ENCODE measurements at regions not wholly inside any gene's neighbourhood (a gene's known extent, or its start where the extent isn't known, plus 50 kb on each side); places are given as distances from the start of the nearest gene placed in this dataset.

DNA sequence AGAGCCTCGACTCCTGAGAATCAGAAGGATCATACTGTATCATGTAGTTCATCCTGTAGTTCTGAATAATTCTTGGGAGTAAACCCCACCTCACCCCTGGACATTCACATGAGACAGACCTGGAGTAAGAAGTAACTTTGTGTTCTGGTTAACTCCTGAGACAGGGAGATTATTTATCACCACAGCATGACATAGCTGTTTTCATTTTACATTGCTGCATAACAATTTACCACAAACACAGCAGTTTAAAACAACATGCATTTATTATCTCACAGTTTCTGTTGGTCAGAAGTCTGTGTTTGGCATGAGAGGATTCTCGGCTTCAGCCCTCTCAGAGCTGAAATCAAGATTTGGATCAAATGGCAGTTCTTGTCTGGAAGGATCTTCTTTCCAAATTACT, 855.8 kb upstream of the FANCL start:
- 0% methylated on average over 2 of the region's 2 CpGs for WGBS (ENCODE audit: insufficient coverage, insufficient replicate concordance, low lambda C conversion rate, missing lambda C conversion rate)
- no peak overlapping the region for H3K27ac ChIP-seq (ENCODE audit: control insufficient read depth, insufficient read depth)
- H2AFZ ChIP-seq (ENCODE audit: control insufficient read depth, low read depth, low read length), result no peak overlapping the region
- ChIA-PET RAD21 (ENCODE audit: unreplicated experiment) (interaction anchor here (0.6 kb wide), 1 partner anchor 836 kb away, joined by 3 read pairs; no protein-coding TSS in a partner anchor), POLR2A (no interaction called here), SMC1A (ENCODE audit: uncharacterized antibody, unreplicated experiment) (no interaction called here), CTCF (no interaction called here)
- TF ChIP-seq RB1 (IDR thresholded peaks at IDR 0.05; ENCODE audit: borderline replicate concordance), result no peak
- TF ChIP-seq CHD4 (IDR thresholded peaks at IDR 0.05), result no peak
- TF ChIP-seq, protein P1, sequence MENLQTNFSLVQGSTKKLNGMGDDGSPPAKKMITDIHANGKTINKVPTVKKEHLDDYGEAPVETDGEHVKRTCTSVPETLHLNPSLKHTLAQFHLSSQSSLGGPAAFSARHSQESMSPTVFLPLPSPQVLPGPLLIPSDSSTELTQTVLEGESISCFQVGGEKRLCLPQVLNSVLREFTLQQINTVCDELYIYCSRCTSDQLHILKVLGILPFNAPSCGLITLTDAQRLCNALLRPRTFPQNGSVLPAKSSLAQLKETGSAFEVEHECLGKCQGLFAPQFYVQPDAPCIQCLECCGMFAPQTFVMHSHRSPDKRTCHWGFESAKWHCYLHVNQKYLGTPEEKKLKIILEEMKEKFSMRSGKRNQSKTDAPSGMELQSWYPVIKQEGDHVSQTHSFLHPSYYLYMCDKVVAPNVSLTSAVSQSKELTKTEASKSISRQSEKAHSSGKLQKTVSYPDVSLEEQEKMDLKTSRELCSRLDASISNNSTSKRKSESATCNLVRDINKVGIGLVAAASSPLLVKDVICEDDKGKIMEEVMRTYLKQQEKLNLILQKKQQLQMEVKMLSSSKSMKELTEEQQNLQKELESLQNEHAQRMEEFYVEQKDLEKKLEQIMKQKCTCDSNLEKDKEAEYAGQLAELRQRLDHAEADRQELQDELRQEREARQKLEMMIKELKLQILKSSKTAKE (IDR thresholded peaks at IDR 0.05; ENCODE audit: low read depth, poor library complexity, severe bottlenecking), result no peak
- no peak for TF ChIP-seq ASH2L (IDR thresholded peaks at IDR 0.05; ENCODE audit: borderline replicate concordance, low read depth)
- TF ChIP-seq POLR2AphosphoS5 (IDR thresholded peaks at IDR 0.05; ENCODE audit: low read length), result no peak
- no peak for TF ChIP-seq GABPA (IDR thresholded peaks at IDR 0.05; ENCODE audit: low read depth)
- no peak for TF ChIP-seq CREM (IDR thresholded peaks at IDR 0.05; ENCODE audit: low read depth)
- TF ChIP-seq EED (IDR thresholded peaks at IDR 0.05; ENCODE audit: low read depth), result no peak
- FAIRE-seq, result no peak
- in situ Hi-C loops (cut with MboI) (no loop called here), intact Hi-C loops (cut with micrococcal nuclease; ENCODE audit: unreplicated experiment) (no loop called here)
- no peaks in the 10 kb centered on the region for H3K36me3 ChIP-seq (ENCODE audit: control insufficient read depth in 2 of 2, insufficient read depth in 2 of 2, low read length in 1 of 2)
- no peaks in the 10 kb centered on the region for H3K9me3 ChIP-seq (replicated peaks; ENCODE audit: control insufficient read depth, insufficient read depth, low read length)
- no peak overlapping the region for H3K4me2 ChIP-seq (ENCODE audit: control insufficient read depth, insufficient read depth)
- BruUV-seq (replicated peaks), result no TSS peak
- H4K20me1 ChIP-seq (ENCODE audit: control insufficient read depth, insufficient read depth), result no peaks in the 10 kb centered on the region
- no peak for ATAC-seq
- H3K27me3 ChIP-seq (replicated peaks in 1 of 2; ENCODE audit: control insufficient read depth in 2 of 2, insufficient read depth in 2 of 2, low read length in 1 of 2), result no peaks in the 10 kb centered on the region
- H3K4me1 ChIP-seq (ENCODE audit: control insufficient read depth, insufficient read depth, low read length), result no peaks in the 10 kb centered on the region
- H3K9ac ChIP-seq (ENCODE audit: control insufficient read depth, insufficient read depth, low read length), result no peak overlapping the region
- H3K79me2 ChIP-seq (ENCODE audit: control insufficient read depth, insufficient read depth, low read length), result no peaks in the 10 kb centered on the region
- no peak for DNase-seq (ENCODE audit: low read depth, low spot score)
- no peak overlapping the region for H3K4me3 ChIP-seq

Measured in GM12878 (cell line).